ENCODE measurements at regions not wholly inside any gene's neighbourhood (a gene's known extent, or its start where the extent isn't known, plus 50 kb on each side); places are given as distances from the start of the nearest gene placed in this dataset.

- TF ChIP-seq CTCF (IDR thresholded peaks at IDR 0.05; ENCODE audit: partially characterized antibody, unreplicated experiment): no peak
- Mint-ChIP-seq H3K4me3 (ENCODE audit: unreplicated experiment) (no peak overlapping the region), H3K36me3 (ENCODE audit: unreplicated experiment) (no peaks in the 10 kb centered on the region), H3K27me3 (ENCODE audit: unreplicated experiment) (no peaks in the 10 kb centered on the region), H3K9me3 (ENCODE audit: unreplicated experiment) (no peaks in the 10 kb centered on the region), H3K4me1 (ENCODE audit: low read depth, unreplicated experiment) (no peaks in the 10 kb centered on the region), H3K27ac (ENCODE audit: unreplicated experiment) (no peak overlapping the region)
- no peak for DNase-seq
Measured at GRCh38 chr4:145427991-145428390, 53.7 kb upstream of the SMAD1 start.

- Mint-ChIP-seq H3K4me1 (ENCODE audit: low read depth, unreplicated experiment) (no peaks in the 10 kb centered on the region), H3K27ac (ENCODE audit: unreplicated experiment) (no peak overlapping the region), H3K27me3 (ENCODE audit: unreplicated experiment) (no peaks in the 10 kb centered on the region), H3K36me3 (ENCODE audit: unreplicated experiment) (no peaks in the 10 kb centered on the region), H3K9me3 (ENCODE audit: unreplicated experiment) (no peaks in the 10 kb centered on the region), H3K4me3 (ENCODE audit: unreplicated experiment) (no peak overlapping the region)
- no peak for DNase-seq
- TF ChIP-seq CTCF (IDR thresholded peaks at IDR 0.05; ENCODE audit: partially characterized antibody, unreplicated experiment): no peak
Measured at GRCh38 chr4:145427221-145427620, 54.4 kb upstream of the SMAD1 start.

- DNase-seq: no peak
- Mint-ChIP-seq H3K4me3 (ENCODE audit: unreplicated experiment) (no peak overlapping the region), H3K36me3 (ENCODE audit: unreplicated experiment) (no peaks in the 10 kb centered on the region), H3K4me1 (ENCODE audit: low read depth, unreplicated experiment) (no peaks in the 10 kb centered on the region), H3K27ac (ENCODE audit: unreplicated experiment) (no peak overlapping the region), H3K27me3 (ENCODE audit: unreplicated experiment) (no peaks in the 10 kb centered on the region), H3K9me3 (ENCODE audit: unreplicated experiment) (no peaks in the 10 kb centered on the region)
- no peak for TF ChIP-seq CTCF (IDR thresholded peaks at IDR 0.05; ENCODE audit: partially characterized antibody, unreplicated experiment)
Measured at GRCh38 chr4:145423017-145423708, 58.5 kb upstream of the SMAD1 start.

GRCh38 chr4:145420595-145421214 is 60.9 kb upstream of the SMAD1 start:
- Mint-ChIP-seq H3K4me3 (ENCODE audit: unreplicated experiment) (no peak overlapping the region), H3K36me3 (ENCODE audit: unreplicated experiment) (no peaks in the 10 kb centered on the region)
- TF ChIP-seq CTCF (IDR thresholded peaks at IDR 0.05; ENCODE audit: partially characterized antibody, unreplicated experiment): no peak

GRCh38 chr4:145418739-145419138 is 62.9 kb upstream of the SMAD1 start:
- no peak overlapping the region for H3K27ac Mint-ChIP-seq (ENCODE audit: unreplicated experiment)
- peaks cover 7% of the 10 kb centered on the region for H3K4me1 Mint-ChIP-seq (ENCODE audit: low read depth, unreplicated experiment)
- no peaks in the 10 kb centered on the region for H3K36me3 Mint-ChIP-seq (ENCODE audit: unreplicated experiment)
- TF ChIP-seq CTCF (IDR thresholded peaks at IDR 0.05; ENCODE audit: partially characterized antibody, unreplicated experiment): no peak
- no peaks in the 10 kb centered on the region for H3K27me3 Mint-ChIP-seq (ENCODE audit: unreplicated experiment)
- H3K4me3 Mint-ChIP-seq (ENCODE audit: unreplicated experiment): no peak overlapping the region
- H3K9me3 Mint-ChIP-seq (ENCODE audit: unreplicated experiment): no peaks in the 10 kb centered on the region
- no peak for DNase-seq

More at GRCh38 chr4:145420595-145421214, 60.9 kb upstream of the SMAD1 start:
- no peaks in the 10 kb centered on the region for H3K4me1 Mint-ChIP-seq (ENCODE audit: low read depth, unreplicated experiment)
- DNase-seq: no peak
- H3K9me3 Mint-ChIP-seq (ENCODE audit: unreplicated experiment): no peaks in the 10 kb centered on the region
- H3K27me3 Mint-ChIP-seq (ENCODE audit: unreplicated experiment): no peaks in the 10 kb centered on the region
- H3K27ac Mint-ChIP-seq (ENCODE audit: unreplicated experiment): no peak overlapping the region
